ENCODE measurements at regions not wholly inside any gene's neighbourhood (a gene's known extent, or its start where the extent isn't known, plus 50 kb on each side); places are given as distances from the start of the nearest gene placed in this dataset.
"Not testable (repeated sequence)": the region's sequence is repeated elsewhere in the genome, so short reads cannot be mapped to it uniquely, and the experiment has no call there.

- DNase-seq, result no peak
These were observed 51.7 kb upstream of the COL8A1 start for GRCh38 chr3:99586701-99587100.

GRCh38 chr3:99579965-99580364, 58.4 kb upstream of the COL8A1 start:
- no peak for DNase-seq

GRCh38 chr3:99579246-99579645, 59.1 kb upstream of the COL8A1 start:
- no peak for DNase-seq

GRCh38 chr3:99578339-99578970, 59.9 kb upstream of the COL8A1 start:
- DNase-seq, result no peak

GRCh38 chr3:99576904-99577559, 61.4 kb upstream of the COL8A1 start:
- no peak for DNase-seq

- DNase-seq, result no peak
These were observed 62.7 kb upstream of the COL8A1 start for GRCh38 chr3:99575683-99576082.

- DNase-seq, result no peak
These were observed 68.3 kb upstream of the COL8A1 start for GRCh38 chr3:99570061-99570460.

- DNase-seq, result no peak
These were observed 69.6 kb upstream of the COL8A1 start for GRCh38 chr3:99568663-99569335.

- DNase-seq, result no peak
These were observed 73.1 kb upstream of the COL8A1 start for GRCh38 chr3:99565331-99565730.

GRCh38 chr3:99562990-99563607, 75.3 kb upstream of the COL8A1 start:
- no peak for DNase-seq

GRCh38 chr3:99562138-99562537, 76.3 kb upstream of the COL8A1 start:
- no peak for DNase-seq

- no peak for DNase-seq
These were observed 77.3 kb upstream of the COL8A1 start for GRCh38 chr3:99561056-99561455.

- DNase-seq, result no peak
These were observed 79.2 kb upstream of the COL8A1 start for GRCh38 chr3:99559196-99559595.

- DNase-seq, result not testable (repeated sequence)
These were observed 82.5 kb upstream of the COL8A1 start for GRCh38 chr3:99555885-99556284.

- DNase-seq, result no peak
These were observed 86.9 kb upstream of the COL8A1 start for GRCh38 chr3:99551520-99551919.

- DNase-seq, result no peak
These were observed 88.3 kb upstream of the COL8A1 start for GRCh38 chr3:99549957-99550603.

- DNase-seq, result no peak
These were observed 89.2 kb upstream of the COL8A1 start for GRCh38 chr3:99549220-99549619.

GRCh38 chr3:99548674-99549073, 89.7 kb upstream of the COL8A1 start:
- DNase-seq, result no peak

- no peak for DNase-seq
These were observed 92.3 kb upstream of the COL8A1 start for GRCh38 chr3:99545941-99546580.

- DNase-seq, result peak; percentile 1
These were observed 93.6 kb upstream of the COL8A1 start for GRCh38 chr3:99544786-99545281.

GRCh38 chr3:99543796-99544195, 94.6 kb upstream of the COL8A1 start:
- no peak for DNase-seq

GRCh38 chr3:99542767-99543518, 95.5 kb upstream of the COL8A1 start:
- DNase-seq, result no peak
